AG04450 (cell line): ENCODE measurements at regions not wholly inside any gene's neighbourhood (a gene's known extent, or its start where the extent isn't known, plus 50 kb on each side); places are given as distances from the start of the nearest gene placed in this dataset.

Source experiments
- CTCF ChIA-PET: fragments of 300-600, 350-600 bp; formaldehyde crosslinking; extraction: SDS; loops from one replicate; lab custom pipeline; 2022; ENCODE audit warnings: antibody characterized with exemption, inconsistent platforms; lab: Charles Lee
- POLR2A ChIA-PET: fragments of 350-600 bp; formaldehyde crosslinking; extraction: SDS; loops from one replicate; lab custom pipeline; 2021; ENCODE audit warnings: antibody characterized with exemption, inconsistent platforms; lab: Yijun Ruan, JAX
- DNase-seq: peaks from one replicate; pipeline ENCODE4 v3.0.0-alpha.2; 2011; ENCODE audit warnings: low read depth, low spot score
- H3K27ac ChIP-seq: one replicate; pipeline ENCODE4 v1.5.1; 2012; ENCODE audit warnings: low read depth, low read length, control low read depth
- H3K27me3 ChIP-seq: one replicate; pipeline ENCODE4 v1.6.0; 2012; ENCODE audit warnings: low read length; ENCODE audit not compliant: control insufficient read depth, insufficient read depth
- H3K4me3 ChIP-seq: 2 replicates; pipeline ENCODE4 v1.5.1; 2011; ENCODE audit warnings: mild to moderate bottlenecking, low read depth, low read length, control low read depth
- H3K9me3 ChIP-seq: 2 replicates; pipeline ENCODE4 v1.5.1; 2012; ENCODE audit warnings: low read length; ENCODE audit not compliant: control insufficient read depth, insufficient read depth
- CTCF ChIP-seq: IDR thresholded peaks from 2 replicates; pipeline ENCODE4 v1.5.1; 2011; ENCODE audit warnings: low read depth, low read length, control low read depth, inconsistent platforms

GRCh38 chrX:137988470-137988869, 422.5 kb downstream of the ZIC3 start:
- no peak for DNase-seq
- ChIA-PET POLR2A (no interaction called here), CTCF (no interaction called here)
- no peak for TF ChIP-seq CTCF
- no peak overlapping the region for H3K4me3 ChIP-seq
- H3K9me3 ChIP-seq, result no peaks in the 10 kb centered on the region
- no peaks in the 10 kb centered on the region for H3K27me3 ChIP-seq
- H3K27ac ChIP-seq, result no peak overlapping the region

- H3K4me3 ChIP-seq, result no peak overlapping the region
- ChIA-PET POLR2A (no interaction called here), CTCF (no interaction called here)
- no peak for DNase-seq
- H3K9me3 ChIP-seq, result no peaks in the 10 kb centered on the region
- no peaks in the 10 kb centered on the region for H3K27me3 ChIP-seq
- TF ChIP-seq CTCF, result no peak
- no peak overlapping the region for H3K27ac ChIP-seq
Measured at GRCh38 chrX:137998619-137999018, 432.7 kb downstream of the ZIC3 start.

DNA sequence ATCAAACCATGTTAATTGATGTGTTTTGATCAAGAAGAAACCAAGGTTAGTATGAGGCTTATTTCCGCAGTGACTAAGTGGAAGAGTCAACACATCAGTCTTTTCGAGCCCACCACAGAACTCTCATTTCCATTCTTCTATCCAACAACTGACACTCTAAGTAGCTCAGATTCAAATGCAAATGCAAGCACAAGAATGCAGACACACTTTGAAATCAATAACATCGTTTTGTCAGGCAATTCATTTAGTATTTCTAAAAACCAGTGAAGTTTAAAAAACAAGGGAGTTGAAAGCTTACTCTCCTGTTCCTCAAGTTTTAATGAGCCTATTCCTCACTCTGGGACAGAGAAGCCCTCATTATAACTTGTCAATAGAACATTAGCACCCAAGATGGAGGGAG, 433.1 kb downstream of the ZIC3 start:
- Histone ChIP-seq H3K9me3 (no peaks in the 10 kb centered on the region), H3K27me3 (no peaks in the 10 kb centered on the region), H3K4me3 (no peak overlapping the region), H3K27ac (no peak overlapping the region)
- CTCF ChIA-PET, result no interaction called here
- no peak for TF ChIP-seq CTCF
- POLR2A ChIA-PET, result no interaction called here
- no peak for DNase-seq

- no peak for DNase-seq
- no peak for TF ChIP-seq CTCF
- H3K27ac ChIP-seq, result no peak overlapping the region
- CTCF ChIA-PET, result no interaction called here
- H3K9me3 ChIP-seq, result no peaks in the 10 kb centered on the region
- POLR2A ChIA-PET, result no interaction called here
- H3K4me3 ChIP-seq, result no peak overlapping the region
- no peaks in the 10 kb centered on the region for H3K27me3 ChIP-seq
Measured at GRCh38 chrX:137999552-137999951, 433.6 kb downstream of the ZIC3 start.

DNA sequence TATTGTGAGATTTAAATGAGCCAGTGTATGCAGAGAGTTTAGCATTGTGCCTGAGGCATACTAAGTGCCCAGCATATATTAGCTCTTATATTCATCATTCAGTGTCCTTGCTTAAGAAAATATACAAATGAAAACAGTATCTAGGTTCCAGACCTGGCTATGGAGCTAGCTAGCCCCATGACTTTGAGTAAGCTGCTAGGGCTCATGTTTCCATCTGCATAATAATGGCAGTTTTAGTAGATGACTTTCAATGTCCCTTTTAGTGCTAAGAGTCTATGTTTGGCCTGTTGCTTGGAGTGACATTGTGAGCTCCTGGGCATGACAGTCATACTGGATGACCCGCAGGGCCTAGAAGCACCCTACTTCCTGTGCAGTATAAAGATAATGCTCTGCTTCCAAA, 435.3 kb downstream of the ZIC3 start:
- Histone ChIP-seq H3K9me3 (no peaks in the 10 kb centered on the region), H3K27ac (no peak overlapping the region), H3K27me3 (no peaks in the 10 kb centered on the region), H3K4me3 (no peak overlapping the region)
- TF ChIP-seq CTCF, result no peak
- DNase-seq, result no peak
- CTCF ChIA-PET, result no interaction called here
- POLR2A ChIA-PET, result no interaction called here
